SKM-1 treated with dmso at 0.1 percent for 144 hours (cell line): ENCODE measurements at regions not wholly inside any gene's neighbourhood (a gene's known extent, or its start where the extent isn't known, plus 50 kb on each side); places are given as distances from the start of the nearest gene placed in this dataset.
A peak's percentile ranks its signal among the peaks of the same experiment; 100 is the strongest.
"Not testable (repeated sequence)": the region's sequence is repeated elsewhere in the genome, so short reads cannot be mapped to it uniquely, and the experiment has no call there.

Experiments
- DNase-seq: peaks from one replicate; lab custom pipeline; 2025; ENCODE audit not compliant: unreplicated experiment; lab: John Stamatoyannopoulos, UW

GRCh38 chr5:167352801-167353200, 938.6 kb upstream of the WWC1 start:
- no peak for DNase-seq

GRCh38 chr5:167355346-167355745, 936.1 kb upstream of the WWC1 start:
- no peak for DNase-seq

GRCh38 chr5:167356374-167356773, 935.1 kb upstream of the WWC1 start:
- DNase-seq, result no peak

- no peak for DNase-seq
These were observed 932.5 kb upstream of the WWC1 start for GRCh38 chr5:167358868-167359492.

GRCh38 chr5:167361795-167362194, 929.6 kb upstream of the WWC1 start:
- DNase-seq, result no peak

GRCh38 chr5:167363065-167363464, 928.4 kb upstream of the WWC1 start:
- DNase-seq, result no peak

- DNase-seq, result no peak
These were observed 916.3 kb upstream of the WWC1 start for GRCh38 chr5:167375125-167375524.

- no peak for DNase-seq
These were observed 912.3 kb upstream of the WWC1 start for GRCh38 chr5:167378894-167379723.

GRCh38 chr5:167381457-167381856, 910.0 kb upstream of the WWC1 start:
- no peak for DNase-seq

GRCh38 chr5:167389537-167389936, 901.9 kb upstream of the WWC1 start:
- DNase-seq, result no peak

- not testable (repeated sequence) for DNase-seq
These were observed 900.2 kb upstream of the WWC1 start for GRCh38 chr5:167391286-167391685.

GRCh38 chr5:167392240-167392639, 899.2 kb upstream of the WWC1 start:
- no peak for DNase-seq

GRCh38 chr5:167393358-167393757, 898.1 kb upstream of the WWC1 start:
- DNase-seq, result peak; percentile 2

GRCh38 chr5:167402671-167403070, 888.8 kb upstream of the WWC1 start:
- no peak for DNase-seq

GRCh38 chr5:167406513-167406912, 884.9 kb upstream of the WWC1 start:
- no peak for DNase-seq

- DNase-seq, result no peak
These were observed 878.9 kb upstream of the WWC1 start for GRCh38 chr5:167412556-167412955.

GRCh38 chr5:167413506-167413905, 877.9 kb upstream of the WWC1 start:
- no peak for DNase-seq

- DNase-seq, result no peak
These were observed 876.8 kb upstream of the WWC1 start for GRCh38 chr5:167414611-167415010.

GRCh38 chr5:167415779-167416746, 875.4 kb upstream of the WWC1 start:
- no peak for DNase-seq

- no peak for DNase-seq
These were observed 873.8 kb upstream of the WWC1 start for GRCh38 chr5:167417662-167418061.

- DNase-seq, result no peak
These were observed 866.3 kb upstream of the WWC1 start for GRCh38 chr5:167425161-167425560.
